HL-60 (cell line): ENCODE measurements at regions not wholly inside any gene's neighbourhood (a gene's known extent, or its start where the extent isn't known, plus 50 kb on each side); places are given as distances from the start of the nearest gene placed in this dataset.

ENCODE experiments used
- DNase-seq, 2 experiments: peaks; one replicate each; pipeline ENCODE4 v3.0.0-alpha.2; 2010 to 2020; ENCODE audit warnings: low read depth in 1 of 2, low spot score in 1 of 2
- H3K27ac ChIP-seq: fragments of 250-450 bp; sonication (Bioruptor Pico); replicated peaks from 2 replicates; pipeline ENCODE4 v1.5.1; 2020; ENCODE audit warnings: mild to moderate bottlenecking, moderate library complexity
- H3K27me3 ChIP-seq: fragments of 250-450 bp; sonication (Bioruptor Pico); 2 replicates; pipeline ENCODE4 v1.5.1; 2021; ENCODE audit warnings: mild to moderate bottlenecking, moderate library complexity; ENCODE audit not compliant: insufficient read depth, poor library complexity, severe bottlenecking
- H3K4me3 ChIP-seq: replicated peaks from 2 replicates; pipeline ENCODE4 v1.5.1; 2011; ENCODE audit warnings: mild to moderate bottlenecking, control low read depth, low read length; ENCODE audit not compliant: insufficient read depth
- GABPA ChIP-seq: IDR thresholded peaks from 2 replicates; pipeline ENCODE4 v1.6.1; 2012; ENCODE audit warnings: low read depth
- POLR2AphosphoS5 ChIP-seq: IDR thresholded peaks from 2 replicates; pipeline ENCODE4 v1.6.1; 2012; ENCODE audit warnings: low read depth
- SPI1 ChIP-seq: IDR thresholded peaks from 2 replicates; pipeline ENCODE4 v1.6.1; 2012; ENCODE audit warnings: low read depth, mild to moderate bottlenecking, borderline replicate concordance
- TF ChIP-seq, protein P1 (sequence below): IDR thresholded peaks from one replicate; pipeline ENCODE4 v1.5.1; 2011; ENCODE audit warnings: low read length, control low read depth, inconsistent platforms; ENCODE audit not compliant: insufficient read depth
- TF ChIP-seq, protein P2 (sequence below): IDR thresholded peaks from 2 replicates; pipeline ENCODE4 v1.6.1; 2012; ENCODE audit warnings: low read depth; ENCODE audit not compliant: insufficient replicate concordance

DNA sequence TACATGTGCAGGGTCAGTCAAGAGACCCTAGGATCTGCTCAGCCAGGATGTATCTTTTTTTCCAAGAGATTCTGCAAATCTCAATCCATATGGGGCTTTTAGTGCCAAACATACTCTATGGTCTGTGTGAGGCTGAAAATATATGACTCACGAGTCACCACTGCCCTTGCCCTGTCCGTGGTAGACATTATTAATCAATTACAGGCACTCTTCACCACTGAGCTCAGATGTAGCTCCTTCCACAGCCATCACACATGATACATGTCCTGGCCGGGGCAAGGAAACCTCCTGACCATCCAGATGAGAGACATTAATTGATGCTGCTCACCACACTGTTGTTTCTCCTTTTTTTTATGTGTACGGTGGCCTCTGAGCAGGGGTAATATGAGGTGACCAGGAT is 90.2 kb upstream of the RET start:
- Histone ChIP-seq H3K27ac (peak overlapping the region; percentile 64), H3K4me3 (no peak overlapping the region), H3K27me3 (no peaks in the 10 kb centered on the region)
- DNase-seq = no peak
- TF ChIP-seq SPI1 (no peak), POLR2AphosphoS5 (no peak), GABPA (no peak)
- TF ChIP-seq, protein P1, sequence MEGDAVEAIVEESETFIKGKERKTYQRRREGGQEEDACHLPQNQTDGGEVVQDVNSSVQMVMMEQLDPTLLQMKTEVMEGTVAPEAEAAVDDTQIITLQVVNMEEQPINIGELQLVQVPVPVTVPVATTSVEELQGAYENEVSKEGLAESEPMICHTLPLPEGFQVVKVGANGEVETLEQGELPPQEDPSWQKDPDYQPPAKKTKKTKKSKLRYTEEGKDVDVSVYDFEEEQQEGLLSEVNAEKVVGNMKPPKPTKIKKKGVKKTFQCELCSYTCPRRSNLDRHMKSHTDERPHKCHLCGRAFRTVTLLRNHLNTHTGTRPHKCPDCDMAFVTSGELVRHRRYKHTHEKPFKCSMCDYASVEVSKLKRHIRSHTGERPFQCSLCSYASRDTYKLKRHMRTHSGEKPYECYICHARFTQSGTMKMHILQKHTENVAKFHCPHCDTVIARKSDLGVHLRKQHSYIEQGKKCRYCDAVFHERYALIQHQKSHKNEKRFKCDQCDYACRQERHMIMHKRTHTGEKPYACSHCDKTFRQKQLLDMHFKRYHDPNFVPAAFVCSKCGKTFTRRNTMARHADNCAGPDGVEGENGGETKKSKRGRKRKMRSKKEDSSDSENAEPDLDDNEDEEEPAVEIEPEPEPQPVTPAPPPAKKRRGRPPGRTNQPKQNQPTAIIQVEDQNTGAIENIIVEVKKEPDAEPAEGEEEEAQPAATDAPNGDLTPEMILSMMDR = no peak
- TF ChIP-seq, protein P2, sequence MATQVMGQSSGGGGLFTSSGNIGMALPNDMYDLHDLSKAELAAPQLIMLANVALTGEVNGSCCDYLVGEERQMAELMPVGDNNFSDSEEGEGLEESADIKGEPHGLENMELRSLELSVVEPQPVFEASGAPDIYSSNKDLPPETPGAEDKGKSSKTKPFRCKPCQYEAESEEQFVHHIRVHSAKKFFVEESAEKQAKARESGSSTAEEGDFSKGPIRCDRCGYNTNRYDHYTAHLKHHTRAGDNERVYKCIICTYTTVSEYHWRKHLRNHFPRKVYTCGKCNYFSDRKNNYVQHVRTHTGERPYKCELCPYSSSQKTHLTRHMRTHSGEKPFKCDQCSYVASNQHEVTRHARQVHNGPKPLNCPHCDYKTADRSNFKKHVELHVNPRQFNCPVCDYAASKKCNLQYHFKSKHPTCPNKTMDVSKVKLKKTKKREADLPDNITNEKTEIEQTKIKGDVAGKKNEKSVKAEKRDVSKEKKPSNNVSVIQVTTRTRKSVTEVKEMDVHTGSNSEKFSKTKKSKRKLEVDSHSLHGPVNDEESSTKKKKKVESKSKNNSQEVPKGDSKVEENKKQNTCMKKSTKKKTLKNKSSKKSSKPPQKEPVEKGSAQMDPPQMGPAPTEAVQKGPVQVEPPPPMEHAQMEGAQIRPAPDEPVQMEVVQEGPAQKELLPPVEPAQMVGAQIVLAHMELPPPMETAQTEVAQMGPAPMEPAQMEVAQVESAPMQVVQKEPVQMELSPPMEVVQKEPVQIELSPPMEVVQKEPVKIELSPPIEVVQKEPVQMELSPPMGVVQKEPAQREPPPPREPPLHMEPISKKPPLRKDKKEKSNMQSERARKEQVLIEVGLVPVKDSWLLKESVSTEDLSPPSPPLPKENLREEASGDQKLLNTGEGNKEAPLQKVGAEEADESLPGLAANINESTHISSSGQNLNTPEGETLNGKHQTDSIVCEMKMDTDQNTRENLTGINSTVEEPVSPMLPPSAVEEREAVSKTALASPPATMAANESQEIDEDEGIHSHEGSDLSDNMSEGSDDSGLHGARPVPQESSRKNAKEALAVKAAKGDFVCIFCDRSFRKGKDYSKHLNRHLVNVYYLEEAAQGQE = no peak

DNA sequence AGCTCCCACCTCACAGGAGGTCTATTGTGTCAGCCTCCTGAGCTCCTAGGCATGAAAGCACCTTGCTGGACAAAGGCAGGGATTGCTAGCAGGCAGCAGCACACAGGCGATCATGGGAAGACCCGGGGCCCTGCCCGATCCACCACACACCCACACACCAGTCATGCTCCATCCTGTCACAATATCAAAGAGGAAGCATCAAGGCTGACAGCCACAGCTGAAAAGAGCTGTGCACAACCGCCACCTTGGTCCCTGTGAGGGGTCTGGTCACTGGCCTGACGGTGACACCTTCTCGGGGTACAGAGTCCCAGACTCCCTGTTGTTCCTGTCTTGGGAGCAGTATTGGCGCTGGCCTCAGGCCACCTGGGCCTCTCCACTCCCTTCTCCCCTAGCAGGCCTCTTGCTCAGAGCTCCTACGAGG is 89.7 kb upstream of the RET start:
- Histone ChIP-seq H3K4me3 (no peak overlapping the region), H3K27ac (peak overlapping the region; percentile 64), H3K27me3 (no peaks in the 10 kb centered on the region)
- 0 out of 2 replicates have a peak, but pooled peaks have one; percentile 56 for TF ChIP-seq POLR2AphosphoS5
- no peak; the same call in 1 of the 2 replicates for TF ChIP-seq SPI1
- DNase-seq = peak in 1 of 2 experiments; percentile 79

DNA sequence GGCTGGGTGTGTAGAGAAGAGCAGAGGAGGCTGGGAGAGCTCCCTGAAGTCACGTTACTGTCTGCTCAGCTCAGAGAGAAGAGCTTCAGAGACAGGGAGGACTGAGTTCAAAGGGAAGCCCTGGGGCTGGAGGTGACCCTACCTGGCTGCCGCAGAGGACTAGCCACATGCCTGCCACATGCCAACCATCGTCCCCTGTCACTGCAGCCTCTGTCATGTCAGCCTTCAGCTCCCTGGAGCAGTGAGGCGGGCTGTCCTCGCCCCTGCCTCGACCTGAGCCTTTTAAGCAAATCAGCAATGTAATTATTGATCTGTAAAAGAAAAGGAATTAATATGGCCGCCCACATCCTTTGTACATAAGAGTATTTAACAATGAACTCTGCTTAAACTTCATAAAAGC is 89.3 kb upstream of the RET start:
- TF ChIP-seq, protein P2 = no peak
- TF ChIP-seq SPI1 (no peak), POLR2AphosphoS5 (0 out of 2 replicates have a peak, but pooled peaks have one; percentile 24), GABPA (no peak)
- Histone ChIP-seq H3K27me3 (no peaks in the 10 kb centered on the region), H3K4me3 (no peak overlapping the region), H3K27ac (peak overlapping the region; percentile 64)
- no peak for DNase-seq

DNA sequence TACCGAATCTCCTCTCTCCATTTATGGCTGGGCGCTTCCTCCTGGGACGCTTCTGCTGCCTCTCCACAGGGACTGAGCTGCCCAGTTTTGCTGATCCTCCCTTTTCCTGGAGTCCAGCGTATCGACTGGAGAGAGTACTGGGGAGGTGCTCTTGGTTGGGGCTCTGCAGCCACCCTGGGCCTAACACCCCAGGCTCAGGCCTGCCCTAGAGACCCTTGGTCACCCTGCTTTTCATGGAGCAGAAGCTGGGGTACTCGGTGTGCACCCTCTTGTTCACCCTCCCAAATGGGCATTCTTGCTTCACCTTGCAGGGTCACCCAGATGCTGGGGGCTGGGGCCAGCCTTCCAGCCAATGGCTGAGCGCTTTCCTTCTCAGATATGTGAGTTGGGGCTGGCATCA is 88.8 kb upstream of the RET start:
- Histone ChIP-seq H3K27me3 (no peaks in the 10 kb centered on the region), H3K27ac (peak overlapping the region; percentile 64), H3K4me3 (no peak overlapping the region)
- TF ChIP-seq SPI1 (no peak), GABPA (no peak), POLR2AphosphoS5 (no peak)
- TF ChIP-seq, protein P2 = no peak
- TF ChIP-seq, protein P1 = no peak
- no peak for DNase-seq
